NB4 (cell line): ENCODE measurements at regions not wholly inside any gene's neighbourhood (a gene's known extent, or its start where the extent isn't known, plus 50 kb on each side); places are given as distances from the start of the nearest gene placed in this dataset.

Source experiments
- DNase-seq: peaks from one replicate; pipeline ENCODE4 v3.0.0; 2010; ENCODE audit warnings: low read depth
- H3K4me3 ChIP-seq: one replicate; pipeline ENCODE4 v1.5.1; 2011; ENCODE audit warnings: mild to moderate bottlenecking, low read depth, low read length, moderate library complexity
- MYC ChIP-seq: IDR thresholded peaks from 2 replicates; pipeline ENCODE4 v1.6.1; 2011; ENCODE audit warnings: low read depth, low read length
- POLR2A ChIP-seq: IDR thresholded peaks from 2 replicates; pipeline ENCODE4 v1.6.1; 2011; ENCODE audit warnings: mild to moderate bottlenecking; ENCODE audit not compliant: insufficient read length; ENCODE audit errors: extremely low read depth
- TF ChIP-seq, protein P1 (sequence below): IDR thresholded peaks from one replicate; pipeline ENCODE4 v1.5.1; 2012; ENCODE audit warnings: low read depth, low read length
- TF ChIP-seq, protein P2 (sequence below): IDR thresholded peaks from 2 replicates; pipeline ENCODE4 v1.6.1; 2011; ENCODE audit warnings: low read depth, low read length

DNA sequence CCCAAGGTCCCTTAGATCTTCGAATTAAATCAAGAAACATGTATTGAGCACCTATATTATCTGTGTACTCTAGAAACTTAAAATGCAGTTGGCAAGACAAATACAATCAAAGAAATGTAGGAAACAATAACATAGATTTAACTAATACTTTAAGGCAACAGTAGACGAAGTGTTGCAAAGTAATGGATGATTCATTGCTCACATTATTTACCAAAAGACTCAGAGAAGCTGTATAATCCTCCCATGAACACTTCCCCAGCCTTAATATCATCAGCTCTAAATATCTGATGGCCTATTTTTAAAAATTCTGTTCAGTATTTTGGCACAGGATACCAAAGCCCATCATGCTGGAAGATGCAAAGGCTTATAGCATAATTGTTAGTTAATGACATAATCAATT is 272.1 kb upstream of the TTC14 start:
- TF ChIP-seq MYC: no peak
- TF ChIP-seq, protein P1, sequence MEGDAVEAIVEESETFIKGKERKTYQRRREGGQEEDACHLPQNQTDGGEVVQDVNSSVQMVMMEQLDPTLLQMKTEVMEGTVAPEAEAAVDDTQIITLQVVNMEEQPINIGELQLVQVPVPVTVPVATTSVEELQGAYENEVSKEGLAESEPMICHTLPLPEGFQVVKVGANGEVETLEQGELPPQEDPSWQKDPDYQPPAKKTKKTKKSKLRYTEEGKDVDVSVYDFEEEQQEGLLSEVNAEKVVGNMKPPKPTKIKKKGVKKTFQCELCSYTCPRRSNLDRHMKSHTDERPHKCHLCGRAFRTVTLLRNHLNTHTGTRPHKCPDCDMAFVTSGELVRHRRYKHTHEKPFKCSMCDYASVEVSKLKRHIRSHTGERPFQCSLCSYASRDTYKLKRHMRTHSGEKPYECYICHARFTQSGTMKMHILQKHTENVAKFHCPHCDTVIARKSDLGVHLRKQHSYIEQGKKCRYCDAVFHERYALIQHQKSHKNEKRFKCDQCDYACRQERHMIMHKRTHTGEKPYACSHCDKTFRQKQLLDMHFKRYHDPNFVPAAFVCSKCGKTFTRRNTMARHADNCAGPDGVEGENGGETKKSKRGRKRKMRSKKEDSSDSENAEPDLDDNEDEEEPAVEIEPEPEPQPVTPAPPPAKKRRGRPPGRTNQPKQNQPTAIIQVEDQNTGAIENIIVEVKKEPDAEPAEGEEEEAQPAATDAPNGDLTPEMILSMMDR: no peak
- TF ChIP-seq POLR2A: no peak
- TF ChIP-seq, protein P2, sequence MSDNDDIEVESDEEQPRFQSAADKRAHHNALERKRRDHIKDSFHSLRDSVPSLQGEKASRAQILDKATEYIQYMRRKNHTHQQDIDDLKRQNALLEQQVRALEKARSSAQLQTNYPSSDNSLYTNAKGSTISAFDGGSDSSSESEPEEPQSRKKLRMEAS: no peak
- DNase-seq: no peak
- H3K4me3 ChIP-seq: no peak overlapping the region

DNA sequence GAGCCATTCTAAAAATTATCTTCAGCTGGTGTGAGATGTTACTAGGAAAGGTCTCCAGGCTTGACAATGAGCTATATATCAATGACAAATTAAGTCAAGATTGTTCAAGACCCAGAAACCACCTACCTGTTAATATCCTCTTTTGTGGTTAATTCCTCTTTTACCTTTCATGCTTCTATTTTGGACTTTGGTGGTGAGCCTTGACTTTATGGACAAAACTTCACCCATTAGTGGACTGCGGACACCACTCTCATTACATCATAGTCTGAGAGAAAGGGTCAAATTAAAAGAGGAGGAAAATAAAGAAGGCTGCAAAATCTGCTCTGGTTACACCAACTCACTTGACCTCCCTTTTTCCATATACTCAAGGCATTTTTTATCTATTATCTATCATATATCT is 271.5 kb upstream of the TTC14 start:
- no peak overlapping the region for H3K4me3 ChIP-seq
- TF ChIP-seq, protein P2: no peak
- TF ChIP-seq MYC (no peak), POLR2A (no peak)
- TF ChIP-seq, protein P1: no peak
- no peak for DNase-seq

DNA sequence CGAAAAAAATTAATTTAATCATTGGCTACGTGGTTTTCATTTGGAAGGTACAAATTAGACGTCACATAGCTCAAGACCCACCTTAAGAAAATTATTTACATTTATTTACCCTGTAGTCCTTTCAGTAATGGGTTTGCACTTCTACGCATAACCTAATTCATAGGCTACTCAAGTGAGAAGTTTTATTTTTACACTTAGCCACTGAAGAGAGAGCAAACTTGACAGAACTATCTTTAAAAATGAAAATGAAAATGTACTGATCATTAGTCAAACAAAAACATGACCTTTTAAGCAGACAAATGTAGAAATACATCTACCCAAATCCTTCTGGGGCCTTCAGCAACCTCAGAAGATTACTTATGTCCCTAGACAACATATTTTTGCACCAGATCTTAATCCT is 269.4 kb upstream of the TTC14 start:
- TF ChIP-seq, protein P1: no peak
- TF ChIP-seq POLR2A: no peak
- TF ChIP-seq, protein P2: no peak
- TF ChIP-seq MYC: no peak
- DNase-seq: no peak

DNA sequence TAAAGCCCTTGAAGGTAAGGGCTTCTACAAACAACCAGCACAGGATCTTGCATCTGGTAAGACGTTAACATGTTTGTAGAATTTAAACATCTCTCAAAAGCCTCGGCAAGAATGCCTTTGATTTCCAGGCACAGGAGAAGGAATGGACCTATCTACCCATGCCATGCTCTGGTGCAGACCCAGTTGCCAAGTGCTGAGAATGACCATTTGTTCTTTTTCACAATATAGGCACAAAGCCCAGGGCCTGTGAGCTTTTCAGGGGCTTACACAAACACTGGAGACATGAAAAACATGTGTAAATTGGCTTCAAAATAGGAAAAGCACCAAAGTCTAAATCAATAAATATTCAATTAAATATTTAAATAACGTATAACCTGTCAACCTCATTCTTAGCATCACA is 266.9 kb upstream of the TTC14 start:
- no peak for DNase-seq
- TF ChIP-seq, protein P1: no peak
- H3K4me3 ChIP-seq: no peak overlapping the region

More for the DNA sequence above, 269.4 kb upstream of the TTC14 start:
- H3K4me3 ChIP-seq: no peak overlapping the region

DNA sequence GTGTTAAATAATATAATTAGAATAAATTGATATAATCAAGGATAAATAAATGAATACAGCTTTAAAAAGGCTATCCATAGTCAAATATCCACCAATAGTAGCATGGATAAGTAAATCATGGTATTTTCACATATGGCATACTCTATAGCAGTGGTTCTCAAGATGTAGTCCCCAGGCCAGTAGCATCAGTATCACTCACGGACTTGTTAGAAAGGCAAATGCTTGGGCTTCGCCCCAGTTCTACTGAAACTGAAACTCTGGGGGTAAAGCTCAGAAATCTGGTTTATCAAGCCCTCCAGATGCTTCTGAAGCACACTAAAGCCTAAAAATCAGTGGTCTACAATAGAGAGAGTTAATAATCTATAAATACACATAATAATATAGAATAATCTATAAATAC is 261.6 kb upstream of the TTC14 start:
- H3K4me3 ChIP-seq: no peak overlapping the region
- TF ChIP-seq, protein P2: no peak
- TF ChIP-seq POLR2A: no peak
- no peak for DNase-seq

DNA sequence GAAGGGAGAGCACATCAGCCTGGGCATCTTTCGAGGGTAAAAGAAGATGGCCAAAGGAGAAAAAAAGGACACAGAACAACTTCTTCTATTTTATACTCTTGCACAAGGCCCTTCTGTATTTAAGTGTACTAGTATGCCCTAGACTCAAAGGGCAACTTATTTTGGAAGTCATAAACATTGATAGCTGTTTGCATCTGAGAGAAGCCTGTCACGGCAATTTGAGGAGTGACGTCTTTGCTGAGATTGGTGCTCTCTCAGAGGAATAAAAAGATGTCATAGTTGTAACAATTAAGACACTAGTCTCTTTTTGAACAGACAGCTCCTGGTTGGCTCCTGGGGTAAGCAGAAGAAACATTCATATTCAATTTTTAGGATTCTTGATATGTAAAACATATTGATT is 260.4 kb upstream of the TTC14 start:
- no peak for DNase-seq
- TF ChIP-seq, protein P1: no peak
- TF ChIP-seq MYC (no peak), POLR2A (no peak)
- TF ChIP-seq, protein P2: no peak

More for the DNA sequence above, 260.4 kb upstream of the TTC14 start:
- no peak overlapping the region for H3K4me3 ChIP-seq
